Duodenal mucosa (tissue), 2 donors: ENCODE measurements at regions not wholly inside any gene's neighbourhood (a gene's known extent, or its start where the extent isn't known, plus 50 kb on each side); places are given as distances from the start of the nearest gene placed in this dataset.

Source experiments
- H3K27ac ChIP-seq: one replicate; pipeline ENCODE4 v1.7.0; 2013; ENCODE audit warnings: low read depth, low read length
- H3K27me3 ChIP-seq, 2 donors: one replicate each; pipeline ENCODE4 v1.7.0; 2013; ENCODE audit warnings: low read length in 2 of 2, control low read depth in 1 of 2; ENCODE audit not compliant: insufficient read depth in 2 of 2, control insufficient read depth in 1 of 2
- H3K36me3 ChIP-seq, 2 donors: one replicate each; pipeline ENCODE4 v1.7.0; 2013; ENCODE audit warnings: low read length in 2 of 2, control low read depth in 1 of 2; ENCODE audit not compliant: insufficient read depth in 2 of 2, control insufficient read depth in 1 of 2
- H3K4me1 ChIP-seq, 2 donors: one replicate each; pipeline ENCODE4 v1.7.0; 2013; ENCODE audit warnings: low read length in 2 of 2, control low read depth in 1 of 2; ENCODE audit not compliant: insufficient read depth in 2 of 2, control insufficient read depth in 1 of 2
- H3K4me3 ChIP-seq, 2 donors: one replicate each; pipeline ENCODE4 v1.7.0; 2013; ENCODE audit warnings: low read length in 2 of 2, low read depth in 1 of 2
- H3K9ac ChIP-seq, 2 donors: one replicate each; pipeline ENCODE4 v1.7.0; 2013; ENCODE audit warnings: low read length in 2 of 2, low read depth in 1 of 2
- H3K9me3 ChIP-seq, 2 donors: one replicate each; pipeline ENCODE4 v1.7.0; 2013; ENCODE audit warnings: low read length in 2 of 2, control low read depth in 1 of 2; ENCODE audit not compliant: control insufficient read depth in 1 of 2

DNA sequence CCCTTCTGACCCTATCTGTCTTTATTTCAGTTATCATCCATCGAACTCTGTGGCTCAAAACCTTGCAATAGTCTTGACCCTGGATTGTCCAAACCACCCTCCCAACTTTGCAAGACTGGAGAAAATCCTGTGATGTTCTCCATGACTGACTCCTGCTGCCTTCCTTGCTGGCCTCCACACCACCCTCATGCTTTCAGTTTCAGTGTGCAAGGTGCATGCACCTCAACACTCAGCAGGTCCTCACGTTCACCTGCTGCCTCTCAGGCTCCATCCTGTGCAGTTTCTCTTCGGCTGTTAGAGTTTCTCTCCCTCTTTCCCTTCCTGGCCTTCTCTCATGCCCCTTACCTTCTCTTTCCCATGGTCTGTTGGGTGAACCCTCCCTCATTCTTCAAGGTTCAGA, 59.4 kb upstream of the ASIC2 start:
- Histone ChIP-seq H3K4me3 (no peak overlapping the region), H3K27me3 (no peaks in the 10 kb centered on the region), H3K36me3 (no peaks in the 10 kb centered on the region), H3K4me1 (no peaks in the 10 kb centered on the region), H3K27ac (no peak overlapping the region), H3K9ac (no peak overlapping the region), H3K9me3 (no peaks in the 10 kb centered on the region)

GRCh38 chr17:33356266-33356665, 63.2 kb upstream of the ASIC2 start:
- no peak overlapping the region for H3K4me3 ChIP-seq
- H3K9me3 ChIP-seq: no peaks in the 10 kb centered on the region
- no peak overlapping the region for H3K27ac ChIP-seq
- no peaks in the 10 kb centered on the region for H3K36me3 ChIP-seq
- H3K4me1 ChIP-seq: no peaks in the 10 kb centered on the region
- no peaks in the 10 kb centered on the region for H3K27me3 ChIP-seq
- H3K9ac ChIP-seq: no peak overlapping the region

DNA sequence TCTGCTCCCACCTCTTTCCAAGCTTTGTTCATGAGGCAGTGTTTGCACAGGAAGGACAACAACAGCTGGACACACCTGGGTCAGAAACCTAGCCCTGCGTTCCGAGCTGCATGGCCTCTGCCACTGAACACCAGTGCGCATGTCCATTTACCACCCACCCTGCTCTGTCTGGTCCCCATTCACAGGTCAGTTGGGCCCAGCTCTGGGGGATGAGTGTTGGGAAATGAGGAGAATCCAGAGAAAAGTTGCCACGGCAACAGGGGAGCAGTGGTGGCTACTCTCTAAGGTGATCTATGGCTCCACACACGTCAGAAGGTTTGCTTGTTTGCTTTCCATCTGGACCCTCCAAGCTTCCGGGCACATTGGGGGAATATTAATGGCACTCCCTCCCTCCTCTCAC, 70.4 kb upstream of the ASIC2 start:
- Histone ChIP-seq H3K4me1 (peaks cover 10 to 11% of the 10 kb centered on the region in 2 donors), H3K36me3 (no peaks in the 10 kb centered on the region), H3K27me3 (no peaks in the 10 kb centered on the region), H3K9ac (no peak overlapping the region), H3K9me3 (no peaks in the 10 kb centered on the region), H3K4me3 (no peak overlapping the region), H3K27ac (no peak overlapping the region)

- Histone ChIP-seq H3K36me3 (no peaks in the 10 kb centered on the region), H3K9me3 (no peaks in the 10 kb centered on the region), H3K9ac (no peak overlapping the region), H3K4me1 (peaks cover 10 to 11% of the 10 kb centered on the region in 2 donors), H3K27ac (no peak overlapping the region), H3K4me3 (peak overlapping the region; percentile 32 to 40), H3K27me3 (no peaks in the 10 kb centered on the region)
Observed at GRCh38 chr17:33366960-33367359, 73.9 kb upstream of the ASIC2 start.

DNA sequence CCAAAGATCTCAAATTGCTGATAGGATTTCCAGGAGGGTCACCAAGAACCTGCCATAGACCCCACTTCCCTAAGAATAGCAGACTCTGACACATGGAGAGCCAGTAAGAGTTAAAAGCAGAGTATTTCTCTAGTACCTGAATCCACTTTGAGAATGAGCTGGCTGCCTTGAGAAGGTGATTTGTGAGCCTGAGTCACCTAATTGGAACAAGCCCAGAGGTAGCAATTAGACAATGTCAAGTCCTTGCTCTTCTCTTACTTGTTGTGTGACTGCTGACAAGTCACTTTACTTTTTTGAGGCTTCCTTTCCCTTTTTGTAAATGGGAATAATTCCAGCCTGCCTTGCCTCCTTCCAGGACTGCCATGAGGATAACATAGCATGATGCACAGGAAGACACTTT, 76.1 kb upstream of the ASIC2 start:
- Histone ChIP-seq H3K27ac (no peak overlapping the region), H3K4me1 (peaks cover 10 to 11% of the 10 kb centered on the region in 2 donors), H3K9ac (no peak overlapping the region), H3K4me3 (no peak overlapping the region), H3K27me3 (no peaks in the 10 kb centered on the region), H3K9me3 (no peaks in the 10 kb centered on the region), H3K36me3 (no peaks in the 10 kb centered on the region)

DNA sequence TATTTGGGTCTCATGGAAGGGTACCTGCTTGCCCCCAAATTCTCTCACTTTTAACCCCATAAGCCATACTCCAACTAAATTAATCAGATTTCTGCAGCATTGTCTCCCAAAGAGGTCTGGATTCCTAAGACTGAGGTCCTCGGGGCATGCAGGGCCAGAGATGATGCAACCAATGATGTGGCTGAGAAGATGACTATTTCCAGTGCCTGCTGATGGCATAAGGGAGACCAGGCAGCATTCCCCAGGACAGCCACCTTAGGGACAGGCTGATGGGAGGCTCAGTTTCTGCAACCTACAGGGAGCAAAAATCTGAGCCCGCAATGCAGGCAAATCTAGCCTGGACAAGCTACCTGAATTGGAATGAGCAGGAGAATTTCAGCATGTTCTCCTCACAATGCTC, 76.8 kb upstream of the ASIC2 start:
- H3K27ac ChIP-seq: no peak overlapping the region
- H3K27me3 ChIP-seq: no peaks in the 10 kb centered on the region
- H3K4me1 ChIP-seq: peaks cover 10 to 11% of the 10 kb centered on the region in 2 donors
- H3K4me3 ChIP-seq: no peak overlapping the region
- no peaks in the 10 kb centered on the region for H3K36me3 ChIP-seq
- no peaks in the 10 kb centered on the region for H3K9me3 ChIP-seq
- no peak overlapping the region for H3K9ac ChIP-seq

- no peak overlapping the region for H3K9ac ChIP-seq
- H3K4me3 ChIP-seq: no peak overlapping the region
- H3K27ac ChIP-seq: no peak overlapping the region
- H3K4me1 ChIP-seq: peaks cover 10 to 11% of the 10 kb centered on the region in 2 donors
- H3K36me3 ChIP-seq: no peaks in the 10 kb centered on the region
- H3K27me3 ChIP-seq: no peaks in the 10 kb centered on the region
- H3K9me3 ChIP-seq: no peaks in the 10 kb centered on the region
Observed at GRCh38 chr17:33370401-33370800, 77.3 kb upstream of the ASIC2 start.

GRCh38 chr17:33371377-33371776, 78.3 kb upstream of the ASIC2 start:
- H3K4me3 ChIP-seq: no peak overlapping the region
- H3K27ac ChIP-seq: no peak overlapping the region
- H3K36me3 ChIP-seq: no peaks in the 10 kb centered on the region
- H3K4me1 ChIP-seq: peaks cover 9 to 10% of the 10 kb centered on the region in 2 donors
- H3K27me3 ChIP-seq: no peaks in the 10 kb centered on the region
- H3K9me3 ChIP-seq: no peaks in the 10 kb centered on the region
- no peak overlapping the region for H3K9ac ChIP-seq

DNA sequence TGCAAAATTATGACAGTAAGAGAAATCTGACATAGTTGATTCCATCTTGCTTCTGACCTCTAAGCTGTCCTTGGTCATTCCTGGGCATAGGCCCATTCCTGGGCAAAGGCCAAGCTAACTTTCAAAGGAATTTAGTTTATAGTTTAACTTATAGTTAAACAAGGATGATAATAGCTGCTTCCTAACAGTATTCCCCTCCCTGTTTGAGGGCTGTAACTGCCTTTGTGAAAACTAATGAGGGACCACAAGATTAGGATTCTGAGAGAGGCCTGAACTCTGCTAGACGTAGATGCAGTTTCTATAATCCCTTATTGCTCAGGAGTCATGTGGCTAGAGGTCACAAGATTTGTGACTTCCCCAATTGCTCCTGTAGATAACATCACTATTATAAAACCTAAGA, 80.2 kb upstream of the ASIC2 start:
- H3K9me3 ChIP-seq: no peaks in the 10 kb centered on the region
- H3K4me1 ChIP-seq: no peaks in the 10 kb centered on the region
- no peaks in the 10 kb centered on the region for H3K36me3 ChIP-seq
- H3K27me3 ChIP-seq: no peaks in the 10 kb centered on the region
- H3K27ac ChIP-seq: no peak overlapping the region
- no peak overlapping the region for H3K9ac ChIP-seq
- no peak overlapping the region for H3K4me3 ChIP-seq

- Histone ChIP-seq H3K27ac (no peak overlapping the region), H3K4me1 (no peaks in the 10 kb centered on the region), H3K36me3 (no peaks in the 10 kb centered on the region), H3K4me3 (no peak overlapping the region), H3K27me3 (no peaks in the 10 kb centered on the region), H3K9ac (no peak overlapping the region), H3K9me3 (no peaks in the 10 kb centered on the region)
Observed at GRCh38 chr17:33375103-33375502, 82.0 kb upstream of the ASIC2 start.

- H3K9ac ChIP-seq: no peak overlapping the region
- no peak overlapping the region for H3K4me3 ChIP-seq
- no peaks in the 10 kb centered on the region for H3K9me3 ChIP-seq
- H3K27me3 ChIP-seq: no peaks in the 10 kb centered on the region
- H3K27ac ChIP-seq: no peak overlapping the region
- H3K36me3 ChIP-seq: no peaks in the 10 kb centered on the region
- no peaks in the 10 kb centered on the region for H3K4me1 ChIP-seq
Observed at GRCh38 chr17:33375783-33376182, 82.7 kb upstream of the ASIC2 start.
